SK-N-SH (cell line): ENCODE measurements at regions not wholly inside any gene's neighbourhood (a gene's known extent, or its start where the extent isn't known, plus 50 kb on each side); places are given as distances from the start of the nearest gene placed in this dataset.

ENCODE experiments used
- EZH2phosphoT487 ChIP-seq: fragments of 200-600 bp; sonication (generic); IDR thresholded peaks from 2 replicates; pipeline ENCODE4 v1.6.1; 2017; ENCODE audit warnings: low read depth, mixed run types, mild to moderate bottlenecking, antibody characterized with exemption, moderate library complexity, borderline replicate concordance
- FOSL2 ChIP-seq: IDR thresholded peaks from 2 replicates; pipeline ENCODE4 v1.4.0; 2012; ENCODE audit warnings: low read depth, mild to moderate bottlenecking, moderate library complexity, borderline replicate concordance
- GABPA ChIP-seq: IDR thresholded peaks from 2 replicates; pipeline ENCODE4 v1.4.0; 2012; ENCODE audit warnings: low read depth, mild to moderate bottlenecking
- JUND ChIP-seq: IDR thresholded peaks from 2 replicates; pipeline ENCODE4 v1.4.0; 2012
- POLR2AphosphoS5 ChIP-seq: IDR thresholded peaks from 2 replicates; pipeline ENCODE4 v1.6.1; 2012; ENCODE audit warnings: low read depth, low read length
- RCOR1 ChIP-seq: fragments of 150-350 bp; IDR thresholded peaks from 2 replicates; pipeline ENCODE4 v1.6.1; 2017; ENCODE audit warnings: antibody characterized with exemption, low read length
- RFX5 ChIP-seq: IDR thresholded peaks from 2 replicates; pipeline ENCODE4 v1.6.1; 2012; ENCODE audit warnings: mild to moderate bottlenecking, improper control_type of control experiment, low read length
- TAF1 ChIP-seq: IDR thresholded peaks from 2 replicates; pipeline ENCODE4 v1.6.1; 2012; ENCODE audit warnings: low read depth, mild to moderate bottlenecking, low read length, moderate library complexity, borderline replicate concordance
- USF2 ChIP-seq: fragments of 150-350 bp; IDR thresholded peaks from 2 replicates; pipeline ENCODE4 v1.6.1; 2017; ENCODE audit warnings: antibody characterized with exemption, low read length, low read depth, borderline replicate concordance
- TF ChIP-seq, protein P1 (sequence below): fragments of 200-600 bp; sonication (generic); IDR thresholded peaks from 2 replicates; pipeline ENCODE4 v1.6.1; 2017; ENCODE audit warnings: antibody characterized with exemption, mild to moderate bottlenecking, moderate library complexity

- TF ChIP-seq, protein P1, sequence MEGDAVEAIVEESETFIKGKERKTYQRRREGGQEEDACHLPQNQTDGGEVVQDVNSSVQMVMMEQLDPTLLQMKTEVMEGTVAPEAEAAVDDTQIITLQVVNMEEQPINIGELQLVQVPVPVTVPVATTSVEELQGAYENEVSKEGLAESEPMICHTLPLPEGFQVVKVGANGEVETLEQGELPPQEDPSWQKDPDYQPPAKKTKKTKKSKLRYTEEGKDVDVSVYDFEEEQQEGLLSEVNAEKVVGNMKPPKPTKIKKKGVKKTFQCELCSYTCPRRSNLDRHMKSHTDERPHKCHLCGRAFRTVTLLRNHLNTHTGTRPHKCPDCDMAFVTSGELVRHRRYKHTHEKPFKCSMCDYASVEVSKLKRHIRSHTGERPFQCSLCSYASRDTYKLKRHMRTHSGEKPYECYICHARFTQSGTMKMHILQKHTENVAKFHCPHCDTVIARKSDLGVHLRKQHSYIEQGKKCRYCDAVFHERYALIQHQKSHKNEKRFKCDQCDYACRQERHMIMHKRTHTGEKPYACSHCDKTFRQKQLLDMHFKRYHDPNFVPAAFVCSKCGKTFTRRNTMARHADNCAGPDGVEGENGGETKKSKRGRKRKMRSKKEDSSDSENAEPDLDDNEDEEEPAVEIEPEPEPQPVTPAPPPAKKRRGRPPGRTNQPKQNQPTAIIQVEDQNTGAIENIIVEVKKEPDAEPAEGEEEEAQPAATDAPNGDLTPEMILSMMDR: no peak
- TF ChIP-seq GABPA: no peak
- TF ChIP-seq POLR2AphosphoS5: no peak
- TF ChIP-seq FOSL2: no peak
- no peak for TF ChIP-seq RFX5
- TF ChIP-seq EZH2phosphoT487: no peak
- no peak for TF ChIP-seq USF2
- TF ChIP-seq RCOR1: no peak
- TF ChIP-seq JUND: no peak
- TF ChIP-seq TAF1: no peak
These were observed 344.9 kb downstream of the ZNF326 start for GRCh38 chr1:90339811-90340210.
